ENCODE measurements at regions not wholly inside any gene's neighbourhood (a gene's known extent, or its start where the extent isn't known, plus 50 kb on each side); places are given as distances from the start of the nearest gene placed in this dataset.

DNA sequence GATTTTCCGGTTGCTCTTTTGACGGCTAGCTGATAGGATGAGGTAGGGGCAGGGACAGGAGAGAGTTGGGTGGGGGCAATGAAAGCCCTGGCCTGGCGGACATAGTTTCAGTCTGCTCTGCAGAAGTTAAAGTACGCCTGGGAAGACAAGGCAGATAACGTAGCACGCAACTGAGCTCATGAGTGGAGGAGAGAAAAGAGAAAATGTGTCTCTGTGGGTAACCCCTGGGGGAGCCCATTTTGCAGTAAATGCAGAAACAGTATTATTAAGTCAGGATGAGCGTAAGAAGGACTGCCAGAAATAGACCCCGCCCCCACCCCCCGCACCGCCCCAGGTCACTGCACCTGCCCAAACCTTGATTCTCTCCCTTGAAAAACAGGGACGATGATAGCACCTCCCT is 51.7 kb upstream of the TARBP1 start:
- no peak overlapping the region for H3K4me3 ChIP-seq (ENCODE audit: low read length)
- H3K36me3 ChIP-seq (ENCODE audit: insufficient read depth, low read length), result no peaks in the 10 kb centered on the region
- H3F3A ChIP-seq (ENCODE audit: insufficient read depth, low read length, poor library complexity, severe bottlenecking), result no peaks in the 10 kb centered on the region
- no peak overlapping the region for H3K9ac ChIP-seq (ENCODE audit: low read length)
- no peak overlapping the region for H2AFZ ChIP-seq (ENCODE audit: low read depth, low read length)
- no peak overlapping the region for H3K4me2 ChIP-seq (ENCODE audit: low read length)
- no peaks in the 10 kb centered on the region for H3K79me2 ChIP-seq (replicated peaks; ENCODE audit: insufficient read depth, low read length)
- no peak for TF ChIP-seq POLR2AphosphoS5 (IDR thresholded peaks at IDR 0.05)
- TF ChIP-seq, protein P1, sequence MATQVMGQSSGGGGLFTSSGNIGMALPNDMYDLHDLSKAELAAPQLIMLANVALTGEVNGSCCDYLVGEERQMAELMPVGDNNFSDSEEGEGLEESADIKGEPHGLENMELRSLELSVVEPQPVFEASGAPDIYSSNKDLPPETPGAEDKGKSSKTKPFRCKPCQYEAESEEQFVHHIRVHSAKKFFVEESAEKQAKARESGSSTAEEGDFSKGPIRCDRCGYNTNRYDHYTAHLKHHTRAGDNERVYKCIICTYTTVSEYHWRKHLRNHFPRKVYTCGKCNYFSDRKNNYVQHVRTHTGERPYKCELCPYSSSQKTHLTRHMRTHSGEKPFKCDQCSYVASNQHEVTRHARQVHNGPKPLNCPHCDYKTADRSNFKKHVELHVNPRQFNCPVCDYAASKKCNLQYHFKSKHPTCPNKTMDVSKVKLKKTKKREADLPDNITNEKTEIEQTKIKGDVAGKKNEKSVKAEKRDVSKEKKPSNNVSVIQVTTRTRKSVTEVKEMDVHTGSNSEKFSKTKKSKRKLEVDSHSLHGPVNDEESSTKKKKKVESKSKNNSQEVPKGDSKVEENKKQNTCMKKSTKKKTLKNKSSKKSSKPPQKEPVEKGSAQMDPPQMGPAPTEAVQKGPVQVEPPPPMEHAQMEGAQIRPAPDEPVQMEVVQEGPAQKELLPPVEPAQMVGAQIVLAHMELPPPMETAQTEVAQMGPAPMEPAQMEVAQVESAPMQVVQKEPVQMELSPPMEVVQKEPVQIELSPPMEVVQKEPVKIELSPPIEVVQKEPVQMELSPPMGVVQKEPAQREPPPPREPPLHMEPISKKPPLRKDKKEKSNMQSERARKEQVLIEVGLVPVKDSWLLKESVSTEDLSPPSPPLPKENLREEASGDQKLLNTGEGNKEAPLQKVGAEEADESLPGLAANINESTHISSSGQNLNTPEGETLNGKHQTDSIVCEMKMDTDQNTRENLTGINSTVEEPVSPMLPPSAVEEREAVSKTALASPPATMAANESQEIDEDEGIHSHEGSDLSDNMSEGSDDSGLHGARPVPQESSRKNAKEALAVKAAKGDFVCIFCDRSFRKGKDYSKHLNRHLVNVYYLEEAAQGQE (IDR thresholded peaks at IDR 0.05; ENCODE audit: borderline replicate concordance), result no peak
- TF ChIP-seq RAD21 (conservative IDR thresholded peaks at IDR 0.05), result no peak
- TF ChIP-seq EP300 (conservative IDR thresholded peaks at IDR 0.05; ENCODE audit: poor library complexity, severe bottlenecking), result no peak
- no peak for TF ChIP-seq CTCF (IDR thresholded peaks at IDR 0.05; ENCODE audit: poor library complexity, severe bottlenecking)
- TF ChIP-seq SMC3 (conservative IDR thresholded peaks at IDR 0.05; ENCODE audit: poor library complexity), result no peak
- no peak for TF ChIP-seq MXI1 (conservative IDR thresholded peaks at IDR 0.05; ENCODE audit: poor library complexity, severe bottlenecking)
- no peak for TF ChIP-seq TAF1 (IDR thresholded peaks at IDR 0.05; ENCODE audit: low read depth)
- TF ChIP-seq EZH2 (IDR thresholded peaks at IDR 0.05; ENCODE audit: borderline replicate concordance, insufficient read depth, low read length, poor library complexity, severe bottlenecking), result no peak
- H3K27me3 ChIP-seq (ENCODE audit: insufficient read depth, low read depth, low read length), result no peaks in the 10 kb centered on the region
- H3K27ac ChIP-seq (ENCODE audit: low read length), result no peak overlapping the region
- no peaks in the 10 kb centered on the region for H3K9me3 ChIP-seq (ENCODE audit: low read length)
- H3K9me2 ChIP-seq (ENCODE audit: insufficient read depth, low read length), result no peaks in the 10 kb centered on the region
- H4K20me1 ChIP-seq (ENCODE audit: insufficient read depth), result no peaks in the 10 kb centered on the region

DNA sequence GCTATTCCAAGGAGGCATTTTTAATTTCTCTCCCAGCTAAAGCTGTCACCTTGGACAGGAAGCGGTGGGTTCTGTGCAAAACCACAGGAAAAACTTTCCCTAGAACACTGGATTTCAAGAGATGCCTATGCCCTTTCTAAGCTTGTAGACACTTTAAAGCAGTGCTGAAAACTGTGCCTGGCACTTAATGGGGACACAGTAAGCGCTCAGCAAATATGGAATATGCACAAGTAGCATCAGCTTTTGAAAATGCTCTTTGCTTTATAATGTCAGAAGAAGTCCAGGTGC is 50.9 kb upstream of the TARBP1 start:
- Histone ChIP-seq H3K9me2 (ENCODE audit: insufficient read depth, low read length) (no peaks in the 10 kb centered on the region), H3K27me3 (ENCODE audit: insufficient read depth, low read depth, low read length) (no peaks in the 10 kb centered on the region), H4K20me1 (ENCODE audit: insufficient read depth) (no peaks in the 10 kb centered on the region), H3K36me3 (ENCODE audit: insufficient read depth, low read length) (no peaks in the 10 kb centered on the region), H3K4me2 (ENCODE audit: low read length) (no peak overlapping the region), H3K27ac (ENCODE audit: low read length) (no peak overlapping the region), H3K9me3 (ENCODE audit: low read length) (no peaks in the 10 kb centered on the region), H3K9ac (ENCODE audit: low read length) (no peak overlapping the region), H3F3A (ENCODE audit: insufficient read depth, low read length, poor library complexity, severe bottlenecking) (peaks cover 3% of the 10 kb centered on the region), H2AFZ (ENCODE audit: low read depth, low read length) (no peak overlapping the region), H3K79me2 (replicated peaks; ENCODE audit: insufficient read depth, low read length) (no peaks in the 10 kb centered on the region), H3K4me3 (ENCODE audit: low read length) (no peak overlapping the region)
- TF ChIP-seq, protein P1 (IDR thresholded peaks at IDR 0.05; ENCODE audit: borderline replicate concordance), result no peak
